Pancreas (tissue), 10 donors: ENCODE measurements at regions not wholly inside any gene's neighbourhood (a gene's known extent, or its start where the extent isn't known, plus 50 kb on each side); places are given as distances from the start of the nearest gene placed in this dataset.

Source experiments
- ATAC-seq, 4 donors: fragments of 200-7000 bp; cut with Tn5 transposase; one replicate each; pipeline versions ENCODE4 v1.8.0 to v1.9.1; 2020; ENCODE audit warnings: mild to moderate bottlenecking in 4 of 4, moderate library complexity in 4 of 4
- DNase-seq, 6 donors: peaks; one replicate each; pipeline ENCODE4 v3.0.0-alpha.2; 2020
- FAIRE-seq: peaks from 2 replicates; lab custom pipeline; 2012; peaks lifted over from hg19 to GRCh38; lab: Jason Lieb, UNC
- H3K27ac ChIP-seq, 4 donors: fragments of 200-600 bp; sonication (generic); 1 replicate in 3 of 4; 2 replicates in 1 of 4; pipeline versions ENCODE4 v1.5.0 to v1.8.0; 2020
- H3K27me3 ChIP-seq, 4 donors: fragments of 200-600 bp; one replicate each; pipeline ENCODE4 v1.8.0; 2021
- H3K36me3 ChIP-seq, 3 donors: fragments of 200-600 bp; sonication (generic) in 1 of 3; one replicate each; pipeline versions ENCODE4 v1.5.0 to v1.8.0; 2020 to 2021
- H3K4me1 ChIP-seq, 3 donors: fragments of 200-600 bp; one replicate each; pipeline ENCODE4 v1.8.0; 2021
- H3K4me3 ChIP-seq, 4 donors: fragments of 200-600 bp; sonication (generic) in 2 of 4; one replicate each; pipeline versions ENCODE4 v1.5.0 to v1.8.0; 2020 to 2021
- H3K9me3 ChIP-seq, 4 donors: fragments of 200-600 bp; one replicate each; pipeline ENCODE4 v1.8.0; 2021
- CTCF ChIP-seq, 4 donors: fragments of 200-600 bp; sonication (generic) in 3 of 4; IDR thresholded peaks; one replicate each; pipeline versions ENCODE4 v1.5.0 to v1.8.0; 2021; ENCODE audit warnings: antibody characterized with exemption in 4 of 4
- WGBS, 2 donors: extraction: QIAGEN DNeasy Blood & Tissue Kit; methylation state at CpG; one replicate each; pipeline ENCODE4 v1.1.7; 2013; 5-methylcytosine and 5-hydroxymethylcytosine counted together
- intact Hi-C, 3 donors: fragments of 100-400 bp; cut with DNase I; formaldehyde crosslinking; loops; one replicate each; pipeline versions ENCODE4 v1.11.1 to v1.14.2; 2022
- donor health status: healthy with polysubstance abuse.
- donor health status: DM: no; HTN: no; CAD: no; lungs with moderate emphysema.
- donor health status: DM: no; HTN: no; CAD: no.
- donor health status: control.
- donor health status: control.
- donor health status: Bipolar disorder and iron deficiency.
- donor health status: DM: yes; HTN: yes; CAD: no.
- donor health status: DM: no; HTN: no; CAD: no.
- donor health status: DM: no; HTN: no; CAD: no.
- donor health status: DM: yes; HTN: yes; CAD: no.

- ATAC-seq (no peak), FAIRE-seq (no peak), DNase-seq (no peak)
- WGBS, 2 donors: 77 to 81% methylated on average over 1 of the region's 1 CpG
- no peaks in the 10 kb centered on the region for H3K4me1 ChIP-seq
- H3K4me3 ChIP-seq: no peak overlapping the region
- H3K36me3 ChIP-seq: no peaks in the 10 kb centered on the region
- TF ChIP-seq CTCF (IDR thresholded peaks at IDR 0.05): no peak
- intact Hi-C loops: no loop called here
- H3K27me3 ChIP-seq: no peaks in the 10 kb centered on the region
- no peak overlapping the region for H3K27ac ChIP-seq
- no peaks in the 10 kb centered on the region for H3K9me3 ChIP-seq
These were observed 433.9 kb downstream of the SIPA1L2 start for GRCh38 chr1:232196042-232196441.

GRCh38 chr1:232194424-232194823 lies 435.5 kb downstream of the SIPA1L2 start:
- no peak for FAIRE-seq

GRCh38 chr1:232193451-232193783 lies 436.5 kb downstream of the SIPA1L2 start:
- TF ChIP-seq CTCF (IDR thresholded peaks at IDR 0.05): no peak
- Histone ChIP-seq H3K36me3 (no peaks in the 10 kb centered on the region), H3K4me1 (no peaks in the 10 kb centered on the region), H3K4me3 (no peak overlapping the region), H3K9me3 (no peaks in the 10 kb centered on the region), H3K27ac (no peak overlapping the region), H3K27me3 (no peaks in the 10 kb centered on the region)
- ATAC-seq (no peak), FAIRE-seq (no peak), DNase-seq (no peak)
- intact Hi-C loops: no loop called here

More at GRCh38 chr1:232194424-232194823, 435.5 kb downstream of the SIPA1L2 start:
- DNase-seq (no peak), ATAC-seq (no peak)
- Histone ChIP-seq H3K4me3 (no peak overlapping the region), H3K27ac (no peak overlapping the region), H3K27me3 (no peaks in the 10 kb centered on the region), H3K4me1 (no peaks in the 10 kb centered on the region), H3K36me3 (no peaks in the 10 kb centered on the region), H3K9me3 (no peaks in the 10 kb centered on the region)
- no peak for TF ChIP-seq CTCF (IDR thresholded peaks at IDR 0.05)
- intact Hi-C loops: no loop called here
- 93 to 96% methylated on average over 1 of the region's 1 CpG for WGBS, 2 donors

- Histone ChIP-seq H3K4me3 (no peak overlapping the region), H3K4me1 (no peaks in the 10 kb centered on the region), H3K27me3 (no peaks in the 10 kb centered on the region), H3K36me3 (no peaks in the 10 kb centered on the region), H3K9me3 (no peaks in the 10 kb centered on the region), H3K27ac (no peak overlapping the region)
- no peak for TF ChIP-seq CTCF (IDR thresholded peaks at IDR 0.05)
- ATAC-seq: no peak
- 65 to 68% methylated on average over 3 of the region's 3 CpGs for WGBS, 2 donors
- no peak for DNase-seq
- intact Hi-C loops: no loop called here
- no peak for FAIRE-seq
These were observed 437.0 kb downstream of the SIPA1L2 start for GRCh38 chr1:232192781-232193450.

- no peak for TF ChIP-seq CTCF (IDR thresholded peaks at IDR 0.05)
- Histone ChIP-seq H3K27me3 (no peaks in the 10 kb centered on the region), H3K9me3 (no peaks in the 10 kb centered on the region), H3K4me1 (no peaks in the 10 kb centered on the region), H3K36me3 (no peaks in the 10 kb centered on the region), H3K4me3 (no peak overlapping the region), H3K27ac (no peak overlapping the region)
- DNase-seq (no peak), FAIRE-seq (no peak), ATAC-seq (no peak)
- whole genome bisulfite sequencing, 2 donors: 85 to 90% methylated on average over 6 of the region's 6 CpGs
- intact Hi-C loops: no loop called here
These were observed 438.4 kb downstream of the SIPA1L2 start for GRCh38 chr1:232191560-232191959.
